Mesodermal cell (in vitro differentiated cells): ENCODE measurements at regions not wholly inside any gene's neighbourhood (a gene's known extent, or its start where the extent isn't known, plus 50 kb on each side); places are given as distances from the start of the nearest gene placed in this dataset.

Experiments used
- H3K27ac ChIP-seq: 2 replicates; pipeline ENCODE4 v1.7.0; 2013; ENCODE audit warnings: mild to moderate bottlenecking, low read depth, low read length, moderate library complexity; ENCODE audit not compliant: severe bottlenecking
- H3K36me3 ChIP-seq: 2 replicates; pipeline ENCODE4 v1.7.1; 2013; ENCODE audit warnings: mild to moderate bottlenecking, low read length, moderate library complexity; ENCODE audit not compliant: control insufficient read depth, insufficient read depth
- H3K4me1 ChIP-seq: one replicate; pipeline ENCODE4 v1.7.1; 2013; ENCODE audit warnings: mild to moderate bottlenecking, low read length; ENCODE audit not compliant: insufficient read depth, control insufficient read depth, poor library complexity, severe bottlenecking
- H3K4me3 ChIP-seq: 2 replicates; pipeline ENCODE4 v1.7.0; 2013; ENCODE audit warnings: low read length, control low read depth, mild to moderate bottlenecking; ENCODE audit not compliant: insufficient read depth, poor library complexity, severe bottlenecking; ENCODE audit errors: extremely low read depth
- H3K9me3 ChIP-seq: 2 replicates; pipeline ENCODE4 v1.7.1; 2013; ENCODE audit warnings: mild to moderate bottlenecking, low read length, moderate library complexity; ENCODE audit not compliant: control insufficient read depth
- WGBS, 2 experiments: methylation state at CpG; one replicate each; pipeline ENCODE4 v1.1.5; 2013; ENCODE audit warnings: missing lambda C conversion rate in 2 of 2; ENCODE audit not compliant: insufficient coverage in 2 of 2; 5-methylcytosine and 5-hydroxymethylcytosine counted together

DNA sequence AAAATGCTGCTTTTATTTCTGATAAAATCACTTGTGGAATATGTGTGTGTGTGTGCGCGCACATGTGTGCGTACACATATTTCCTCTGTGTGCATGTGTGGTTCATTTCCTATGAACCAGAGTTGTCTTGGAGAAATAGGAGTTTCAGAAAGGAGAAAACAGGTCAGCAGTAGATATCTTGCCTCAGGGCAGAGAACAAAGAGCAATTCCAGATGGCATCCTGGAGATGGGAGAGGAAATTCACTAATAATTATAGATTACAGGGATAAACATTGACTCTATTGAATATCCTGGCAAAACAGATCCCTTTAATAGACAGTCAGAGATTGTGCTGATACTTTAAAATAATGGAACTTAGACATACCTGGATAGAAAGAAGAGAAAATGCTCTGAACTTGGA, 298.0 kb downstream of the TRIB2 start:
- Histone ChIP-seq H3K9me3 (no peaks in the 10 kb centered on the region), H3K27ac (no peak overlapping the region), H3K4me1 (peaks cover 8% of the 10 kb centered on the region), H3K4me3 (no peak overlapping the region), H3K36me3 (no peaks in the 10 kb centered on the region)
- 83 to 100% methylated on average over 3 of the region's 3 CpGs for WGBS, 2 experiments

DNA sequence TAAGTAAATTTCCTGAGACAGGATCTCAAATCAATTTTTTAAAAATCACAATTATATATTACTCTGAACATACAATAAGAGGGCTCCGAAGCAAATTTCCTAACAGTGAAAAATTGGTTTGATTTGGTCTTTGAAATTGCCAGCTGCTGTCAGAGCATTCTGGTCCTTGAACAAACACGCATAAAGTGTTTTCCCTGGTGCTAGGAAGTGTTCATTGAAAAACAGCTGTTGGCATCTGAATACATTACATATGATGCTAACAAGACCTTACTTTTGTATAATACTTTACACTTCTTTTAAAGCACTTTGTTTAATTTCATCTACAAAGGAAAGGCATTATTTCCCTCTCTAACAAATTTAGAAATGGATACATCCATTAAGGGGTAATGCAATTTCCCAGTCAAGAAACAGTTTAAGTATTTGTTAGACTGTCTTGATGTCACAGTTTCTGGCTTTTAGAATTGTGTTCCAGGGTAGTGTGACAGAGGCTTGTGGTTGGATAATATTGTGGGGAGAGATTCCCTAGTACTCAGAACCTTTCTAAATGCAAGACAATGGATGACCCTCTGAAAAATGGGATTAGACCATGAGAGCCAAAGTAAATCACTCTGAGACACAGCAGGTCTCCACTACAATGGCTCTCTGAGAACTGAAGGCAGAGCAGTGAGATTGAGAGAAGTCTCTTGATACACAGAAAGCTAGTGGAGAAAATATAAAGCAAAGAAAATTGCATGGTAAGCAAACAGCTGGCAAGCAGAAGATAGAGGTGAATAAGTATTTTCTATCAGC, 299.0 kb downstream of the TRIB2 start:
- H3K27ac ChIP-seq = no peak overlapping the region
- no peak overlapping the region for H3K4me3 ChIP-seq
- no peaks in the 10 kb centered on the region for H3K9me3 ChIP-seq
- WGBS, 2 experiments = 100% methylated on average over 1 of the region's 2 CpGs; no CpG with 5 or more reads in 1 of the 2 experiments
- H3K36me3 ChIP-seq = no peaks in the 10 kb centered on the region
- peaks cover 8% of the 10 kb centered on the region for H3K4me1 ChIP-seq

DNA sequence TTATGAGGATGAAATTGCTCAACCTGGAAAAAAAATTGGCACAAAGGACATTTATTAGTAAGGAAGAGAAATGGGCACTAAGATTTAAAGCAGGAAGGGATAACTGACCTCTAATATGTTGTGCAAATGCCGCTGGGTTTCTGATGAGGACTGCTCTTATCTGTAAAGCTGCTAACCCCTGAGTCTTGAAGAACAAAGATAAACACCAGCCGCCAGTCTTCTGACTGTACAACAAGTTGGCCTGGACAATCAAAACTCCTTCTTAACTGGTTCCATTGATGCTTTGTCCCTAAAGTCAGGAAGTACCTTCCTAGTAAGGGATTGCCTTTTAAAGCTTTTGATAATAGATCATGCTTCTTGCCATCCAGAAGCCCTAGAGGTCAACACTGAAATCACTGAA, 301.8 kb downstream of the TRIB2 start:
- Histone ChIP-seq H3K36me3 (no peaks in the 10 kb centered on the region), H3K27ac (no peak overlapping the region), H3K4me1 (peaks cover 8% of the 10 kb centered on the region), H3K4me3 (no peak overlapping the region), H3K9me3 (no peaks in the 10 kb centered on the region)
- WGBS, 2 experiments = 60 to 100% methylated on average over 1 of the region's 2 CpGs

DNA sequence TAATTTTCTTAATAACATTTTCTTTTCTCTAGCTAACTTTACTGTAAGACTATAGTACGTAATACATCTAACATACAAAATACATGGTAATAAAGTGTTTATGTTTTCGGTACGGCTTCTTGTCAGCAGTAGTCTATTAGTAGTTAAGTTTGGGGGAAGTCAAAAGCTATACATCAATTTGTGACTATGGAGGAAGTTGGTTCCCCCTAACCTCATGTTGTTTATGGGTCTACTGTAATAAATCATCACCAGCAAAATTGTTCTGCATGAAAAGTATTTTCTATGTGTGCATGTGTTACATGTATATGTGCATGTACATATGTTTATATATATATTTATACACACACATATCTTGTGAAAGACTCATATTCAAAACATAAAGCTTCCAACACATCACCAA, 303.0 kb downstream of the TRIB2 start:
- Histone ChIP-seq H3K36me3 (no peaks in the 10 kb centered on the region), H3K27ac (no peak overlapping the region), H3K4me1 (peaks cover 8% of the 10 kb centered on the region), H3K4me3 (no peak overlapping the region), H3K9me3 (no peaks in the 10 kb centered on the region)
- WGBS, 2 experiments = no CpG with 5 or more reads among the region's 3 CpGs

DNA sequence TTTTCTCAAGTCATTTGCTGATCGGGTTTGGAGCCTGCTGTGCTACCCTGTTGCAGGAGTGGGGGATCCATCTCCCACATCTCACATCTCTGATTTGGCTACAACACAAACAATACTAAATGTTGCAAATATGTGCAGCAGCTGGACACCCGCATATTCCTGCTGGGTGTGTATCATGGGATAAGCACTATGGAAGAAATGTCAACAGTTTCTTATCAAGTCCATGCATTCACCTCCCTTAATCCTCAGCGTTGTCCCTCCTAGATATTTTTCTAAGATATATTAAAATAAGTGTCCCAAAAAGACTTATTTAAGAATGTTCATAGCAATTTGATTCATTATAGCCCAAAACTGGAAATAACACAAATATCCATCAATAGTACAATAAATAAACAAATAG, 303.7 kb downstream of the TRIB2 start:
- 83% methylated on average over 1 of the region's 3 CpGs; no CpG with 5 or more reads in 1 of the 2 experiments for WGBS, 2 experiments
- H3K4me3 ChIP-seq = no peak overlapping the region
- H3K36me3 ChIP-seq = no peaks in the 10 kb centered on the region
- peaks cover 8% of the 10 kb centered on the region for H3K4me1 ChIP-seq
- H3K27ac ChIP-seq = no peak overlapping the region
- H3K9me3 ChIP-seq = no peaks in the 10 kb centered on the region

DNA sequence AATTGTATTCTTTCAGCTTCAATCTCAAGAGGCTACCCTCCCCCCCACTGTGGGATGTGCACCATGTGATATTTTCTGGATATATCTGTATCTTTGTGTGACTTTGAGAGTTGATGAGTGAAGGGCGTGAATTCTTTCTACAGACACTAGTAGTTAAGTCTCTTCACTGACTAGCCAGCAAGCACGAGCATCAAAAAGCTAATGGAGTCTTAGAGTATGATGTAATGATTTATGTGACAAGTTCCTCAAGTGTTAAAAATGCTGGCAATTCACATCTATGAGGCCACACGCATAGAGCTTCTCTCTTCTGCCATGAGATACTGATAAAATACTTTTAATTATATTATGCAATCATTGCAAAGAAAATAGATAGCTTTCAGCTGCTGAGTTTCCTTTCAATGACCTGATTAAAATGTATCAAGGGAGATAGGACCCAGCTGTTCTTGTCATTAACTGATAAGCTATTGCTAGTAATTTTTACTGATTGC, 304.8 kb downstream of the TRIB2 start:
- Histone ChIP-seq H3K27ac (no peak overlapping the region), H3K36me3 (no peaks in the 10 kb centered on the region), H3K4me3 (no peak overlapping the region), H3K9me3 (no peaks in the 10 kb centered on the region), H3K4me1 (peaks cover 8% of the 10 kb centered on the region)
- 100% methylated on average over 1 of the region's 3 CpGs; no CpG with 5 or more reads in 1 of the 2 experiments for WGBS, 2 experiments

DNA sequence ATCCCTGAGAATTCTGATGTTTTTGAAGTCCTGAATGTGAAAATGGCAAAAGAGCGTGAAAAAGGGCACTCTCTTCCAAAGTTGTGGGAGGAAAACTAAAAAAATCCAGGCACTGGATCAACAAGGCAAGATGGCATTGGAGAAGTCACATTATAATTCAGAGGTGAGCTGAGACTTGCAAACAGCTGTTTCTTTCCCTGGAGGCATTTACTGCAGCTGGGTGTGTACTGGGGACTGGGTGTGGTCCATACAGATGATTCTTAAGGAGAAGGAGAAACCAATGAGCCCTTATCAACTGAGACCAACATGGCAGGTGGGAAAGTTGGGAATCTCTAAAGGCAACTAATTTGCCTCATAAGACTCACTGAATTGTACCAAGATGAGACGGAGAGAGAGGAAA, 313.9 kb downstream of the TRIB2 start:
- Histone ChIP-seq H3K9me3 (no peaks in the 10 kb centered on the region), H3K4me3 (no peak overlapping the region), H3K36me3 (no peaks in the 10 kb centered on the region), H3K27ac (no peak overlapping the region), H3K4me1 (no peaks in the 10 kb centered on the region)
- 82 to 83% methylated on average over 1 to 2 of the region's 2 CpGs for WGBS, 2 experiments

DNA sequence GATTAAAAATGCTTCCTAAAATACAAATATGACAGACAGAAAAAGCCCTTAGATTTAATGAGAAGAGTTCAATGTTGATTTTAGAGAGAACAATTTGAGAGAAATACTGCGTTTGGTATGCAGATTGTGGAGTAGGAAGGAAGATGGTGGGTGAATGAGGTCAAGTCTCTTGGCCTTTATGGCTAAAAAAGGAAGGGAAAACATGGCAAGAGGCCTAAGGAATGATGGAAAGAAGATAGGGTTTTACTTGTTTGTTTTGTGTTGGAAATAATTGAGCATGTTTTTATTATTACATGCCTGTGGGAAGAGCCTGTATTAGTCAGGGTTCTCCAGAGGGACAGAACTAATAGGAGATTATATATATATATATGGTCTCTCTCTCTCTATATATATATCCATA, 318.1 kb downstream of the TRIB2 start:
- Histone ChIP-seq H3K4me3 (no peak overlapping the region), H3K36me3 (no peaks in the 10 kb centered on the region)
- 71 to 75% methylated on average over 1 of the region's 1 CpG for WGBS, 2 experiments

DNA sequence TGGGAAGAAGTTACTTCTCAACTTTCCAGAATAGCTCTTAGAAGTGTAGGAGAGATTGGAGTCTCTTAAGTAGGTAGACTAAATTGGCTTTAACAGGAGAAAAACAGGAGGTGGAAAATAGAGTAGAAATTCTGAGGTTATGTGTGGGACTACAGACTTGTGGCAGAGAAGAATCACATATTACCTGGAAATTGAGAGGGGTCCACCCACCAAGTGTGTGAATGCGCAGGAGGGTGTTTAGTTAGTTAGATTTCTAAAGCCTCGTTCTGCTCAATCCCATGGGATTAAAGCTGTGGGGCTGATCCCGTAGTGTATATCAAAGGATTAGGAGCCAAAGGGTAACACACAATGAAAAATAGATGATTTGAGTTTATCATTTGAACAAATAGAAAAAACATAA, 319.1 kb downstream of the TRIB2 start:
- Histone ChIP-seq H3K4me1 (no peaks in the 10 kb centered on the region), H3K36me3 (no peaks in the 10 kb centered on the region), H3K27ac (no peak overlapping the region), H3K4me3 (no peak overlapping the region), H3K9me3 (no peaks in the 10 kb centered on the region)
- WGBS, 2 experiments = 100% methylated on average over 1 of the region's 3 CpGs

More for the DNA sequence above, 318.1 kb downstream of the TRIB2 start:
- Histone ChIP-seq H3K4me1 (no peaks in the 10 kb centered on the region), H3K27ac (no peak overlapping the region), H3K9me3 (no peaks in the 10 kb centered on the region)

DNA sequence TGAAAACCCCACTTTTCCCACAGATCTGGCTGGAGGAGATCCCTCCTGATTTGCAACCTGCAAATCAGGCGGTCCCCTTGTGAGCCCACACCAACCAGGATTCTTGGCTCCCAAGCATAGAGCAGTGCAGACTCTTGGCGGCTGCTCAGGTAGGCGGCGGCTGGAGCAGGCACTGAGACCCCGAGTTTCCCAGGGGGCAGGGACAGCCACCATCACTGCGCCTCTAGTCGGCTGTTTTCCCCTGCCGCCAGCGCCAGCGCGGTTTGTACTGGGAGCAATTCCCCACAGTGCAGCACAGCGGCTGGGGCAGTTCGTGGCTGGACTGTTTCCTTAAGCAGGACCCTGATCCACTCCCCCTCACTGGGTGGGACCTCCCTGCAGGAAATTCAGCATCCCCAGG, 323.3 kb downstream of the TRIB2 start:
- Histone ChIP-seq H3K4me3 (no peak overlapping the region), H3K9me3 (no peaks in the 10 kb centered on the region), H3K36me3 (no peaks in the 10 kb centered on the region), H3K27ac (no peak overlapping the region), H3K4me1 (no peaks in the 10 kb centered on the region)
- 88 to 97% methylated on average over 11 to 13 of the region's 13 CpGs for WGBS, 2 experiments

DNA sequence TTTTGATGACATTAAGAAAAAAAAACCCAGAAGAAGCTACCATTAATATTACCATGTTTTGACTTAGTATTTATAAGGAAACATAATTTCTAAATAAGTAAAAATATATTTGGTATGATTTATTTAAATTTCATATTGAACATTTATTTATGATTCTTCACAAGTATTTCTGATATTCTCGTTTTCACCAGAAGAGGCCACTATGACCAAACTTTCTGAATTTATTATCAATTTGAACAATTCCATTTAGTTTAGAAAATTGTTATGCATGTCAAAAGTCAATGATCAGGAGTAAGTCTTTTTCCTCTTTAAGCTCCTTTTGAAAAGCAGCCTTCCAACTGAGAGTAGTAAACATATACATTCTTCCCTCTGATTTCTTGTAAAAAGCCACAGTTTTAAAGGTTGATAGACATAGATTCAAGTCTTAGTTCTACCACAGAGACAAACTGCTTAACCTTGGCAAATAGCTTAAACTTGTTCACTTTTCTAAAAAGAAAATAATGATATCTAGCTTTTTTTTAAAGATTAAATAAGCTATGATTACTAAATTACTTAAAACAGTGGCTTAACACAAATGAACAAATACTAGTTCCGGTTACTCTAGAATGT, 329.9 kb downstream of the TRIB2 start:
- Histone ChIP-seq H3K36me3 (no peaks in the 10 kb centered on the region), H3K27ac (no peak overlapping the region), H3K4me3 (no peak overlapping the region), H3K9me3 (no peaks in the 10 kb centered on the region), H3K4me1 (no peaks in the 10 kb centered on the region)
- WGBS, 2 experiments = 100% methylated on average over 1 of the region's 2 CpGs; no CpG with 5 or more reads in 1 of the 2 experiments
